SH-SY5Y (cell line): ENCODE measurements at regions not wholly inside any gene's neighbourhood (a gene's known extent, or its start where the extent isn't known, plus 50 kb on each side); places are given as distances from the start of the nearest gene placed in this dataset.

Source experiments
- GATA2 ChIP-seq: IDR thresholded peaks from 2 replicates; pipeline ENCODE4 v1.6.1; 2011; ENCODE audit warnings: mild to moderate bottlenecking, low read depth, low read length
- GATA3 ChIP-seq: IDR thresholded peaks from 2 replicates; pipeline ENCODE4 v1.6.1; 2011; ENCODE audit warnings: low read depth, mild to moderate bottlenecking, low read length, moderate library complexity

DNA sequence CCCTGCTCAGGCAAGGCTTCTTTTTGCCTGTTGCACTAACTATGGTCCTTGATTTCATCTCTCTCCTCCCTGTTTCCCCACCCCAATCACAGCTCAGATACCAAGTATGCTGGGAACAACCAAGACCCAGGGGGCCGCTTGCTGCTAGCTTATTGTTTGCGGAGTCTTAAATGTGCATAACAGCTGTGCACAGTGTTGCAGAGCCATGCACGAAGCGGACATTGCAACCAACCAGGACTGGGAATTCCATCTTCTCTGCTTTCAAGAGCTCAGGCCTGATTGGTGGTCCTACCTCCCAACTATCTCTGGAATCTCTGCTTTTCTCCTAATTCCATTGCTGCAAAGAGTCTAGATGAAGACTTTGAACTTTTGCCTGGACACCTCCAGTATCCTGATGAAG is 281.3 kb upstream of the TNRC6C start:
- TF ChIP-seq GATA2: no peak
- TF ChIP-seq GATA3: no peak
